HT1080 (cell line): ENCODE measurements at regions not wholly inside any gene's neighbourhood (a gene's known extent, or its start where the extent isn't known, plus 50 kb on each side); places are given as distances from the start of the nearest gene placed in this dataset.
"Not testable (repeated sequence)": the region's sequence is repeated elsewhere in the genome, so short reads cannot be mapped to it uniquely, and the experiment has no call there.

Experiments used
- DNase-seq: peaks from one replicate; pipeline ENCODE4 v3.0.0-alpha.2; 2015; ENCODE audit warnings: low read depth

DNA sequence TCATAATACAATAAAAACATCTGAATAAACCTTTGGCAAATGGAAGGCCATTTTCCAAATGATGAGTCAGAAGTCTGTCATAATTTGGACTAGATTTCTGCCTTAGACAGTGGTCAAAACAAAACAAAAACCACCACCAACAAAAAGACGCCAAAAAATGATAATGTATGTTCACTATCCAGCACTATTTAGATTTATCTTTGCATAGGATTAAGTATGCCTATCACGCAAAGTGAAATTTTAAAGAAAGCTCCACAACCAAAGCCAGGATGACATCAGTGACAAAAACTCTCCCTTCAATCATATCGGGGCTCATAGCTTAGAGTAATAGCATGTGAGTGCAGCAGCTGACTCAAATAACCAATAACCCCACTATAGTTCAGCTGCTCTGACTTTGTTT is 201.9 kb downstream of the MOXD1 start:
- DNase-seq = peak; percentile 40

DNA sequence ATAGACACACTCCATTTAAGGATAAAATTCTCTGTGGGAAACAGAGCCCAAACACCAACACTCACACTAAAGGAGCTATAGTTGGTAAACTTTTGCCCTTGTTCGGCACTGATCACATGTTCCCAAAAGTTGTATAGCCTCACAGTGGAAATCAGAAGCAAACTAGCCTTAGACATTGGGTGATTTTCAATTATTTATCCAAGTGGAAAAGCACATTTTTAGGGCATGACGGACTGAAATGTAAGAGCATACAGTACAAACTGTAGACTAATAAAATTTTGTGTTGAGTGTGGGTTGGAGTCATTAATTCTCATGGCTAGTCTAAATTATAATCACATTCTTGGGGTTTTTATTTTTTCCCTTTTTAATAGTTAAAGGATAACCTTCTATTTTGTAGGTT is 202.4 kb downstream of the MOXD1 start:
- DNase-seq = no peak

DNA sequence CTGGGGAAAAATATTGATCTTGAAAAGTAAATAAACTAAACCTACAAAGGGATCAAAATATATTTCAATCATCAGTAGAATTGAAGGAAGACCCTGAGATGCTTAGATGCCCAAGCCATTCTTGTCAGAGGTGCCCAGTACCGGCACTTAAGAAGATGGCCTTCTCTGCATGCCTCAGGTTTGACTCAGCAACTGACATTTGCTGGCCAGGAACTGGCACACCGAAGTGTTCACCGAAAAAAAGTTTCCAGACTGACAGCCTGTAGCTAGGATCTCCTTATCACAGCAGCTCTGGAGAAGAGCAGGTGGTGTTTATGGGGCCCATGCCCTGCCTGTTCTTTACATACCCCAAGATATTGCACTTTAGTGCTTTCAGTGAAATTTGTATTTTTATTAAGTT is 203.2 kb downstream of the MOXD1 start:
- DNase-seq = peak; percentile 64

DNA sequence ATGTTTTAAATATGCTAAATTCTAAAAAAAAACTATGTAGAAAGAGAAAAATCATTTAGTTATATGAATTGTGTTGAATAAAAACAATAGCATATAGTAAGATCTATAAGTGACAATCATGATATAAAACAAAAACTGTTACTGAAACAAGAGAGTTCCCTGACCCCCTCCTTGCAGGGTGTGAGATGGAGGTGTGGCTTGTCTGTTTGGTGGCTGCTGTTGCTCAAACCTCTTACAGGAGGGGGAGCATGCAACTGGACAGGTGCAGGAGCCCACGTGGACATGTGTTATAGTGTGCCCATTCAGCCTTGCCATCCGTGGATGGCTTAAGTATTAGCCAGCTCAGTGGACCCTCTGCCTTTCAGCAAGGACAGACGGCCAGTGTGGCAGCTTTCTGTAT is 206.7 kb downstream of the MOXD1 start:
- no peak for DNase-seq

DNA sequence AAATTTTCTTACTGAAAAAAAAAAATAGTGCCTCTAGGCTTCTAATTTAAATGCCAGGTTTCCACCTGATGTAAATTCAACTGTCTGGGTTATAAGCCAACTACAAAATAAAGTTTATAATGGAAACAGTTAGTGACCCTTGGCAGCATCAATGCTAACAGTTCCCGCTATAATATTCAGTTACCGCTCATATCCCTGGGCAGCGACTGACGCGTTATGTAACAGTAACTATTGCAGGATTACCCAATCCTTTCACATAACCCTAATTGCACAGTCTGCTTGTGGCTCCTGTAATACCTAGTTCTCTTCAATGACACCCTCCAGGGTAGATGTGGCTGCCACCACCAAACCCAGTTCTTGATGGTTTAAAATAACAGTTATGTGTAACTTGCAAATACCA is 208.6 kb downstream of the MOXD1 start:
- no peak for DNase-seq

DNA sequence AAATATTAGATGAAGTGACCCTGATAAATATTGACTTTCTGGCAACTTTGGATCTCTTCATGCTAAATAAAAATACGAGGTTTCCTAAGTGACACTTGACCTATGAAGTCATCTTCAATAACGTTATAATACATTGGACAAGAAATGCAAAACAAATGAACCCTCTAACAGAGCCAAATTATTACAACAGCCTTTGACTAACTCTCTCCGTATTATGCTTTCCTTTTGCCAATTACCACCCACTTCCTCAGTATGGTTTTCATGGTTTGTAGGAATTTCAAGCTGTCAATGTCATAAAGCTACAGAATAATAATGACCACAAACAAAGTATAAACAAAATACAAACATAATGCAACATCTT is 210.5 kb downstream of the MOXD1 start:
- DNase-seq = peak; percentile 35

DNA sequence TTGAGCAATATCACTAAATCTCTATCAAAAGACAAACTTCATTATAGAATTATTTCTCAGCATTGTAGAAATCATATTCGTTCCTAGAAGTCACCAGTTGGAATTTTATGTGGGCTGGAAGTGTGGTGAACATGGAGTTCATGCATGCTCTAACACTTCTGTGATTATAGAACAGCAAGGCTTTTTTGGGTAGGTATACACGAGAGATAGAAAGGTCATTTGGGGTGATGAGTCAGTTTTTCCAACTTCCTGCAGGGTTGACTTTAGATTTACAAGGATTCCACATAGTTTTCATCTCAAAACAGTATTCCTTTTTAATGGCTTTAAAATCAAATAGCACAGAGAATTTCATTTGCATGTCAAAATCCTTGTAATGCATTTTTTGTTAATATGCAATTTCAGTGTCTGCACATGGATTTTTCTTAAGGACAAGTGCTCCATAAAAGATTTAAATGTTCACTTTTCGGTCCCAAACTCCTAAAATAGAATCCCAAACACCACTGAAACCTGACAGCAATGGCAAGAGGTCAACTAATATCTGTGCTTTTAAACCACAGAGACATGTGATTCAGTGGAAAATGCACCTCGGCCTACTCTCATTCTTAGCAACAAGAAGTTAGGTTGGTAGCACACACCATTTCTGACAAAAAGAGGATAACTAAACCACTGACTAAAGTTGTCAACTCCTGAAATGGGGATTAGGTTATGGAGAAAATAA is 211.0 kb downstream of the MOXD1 start:
- peak; percentile 63 for DNase-seq

DNA sequence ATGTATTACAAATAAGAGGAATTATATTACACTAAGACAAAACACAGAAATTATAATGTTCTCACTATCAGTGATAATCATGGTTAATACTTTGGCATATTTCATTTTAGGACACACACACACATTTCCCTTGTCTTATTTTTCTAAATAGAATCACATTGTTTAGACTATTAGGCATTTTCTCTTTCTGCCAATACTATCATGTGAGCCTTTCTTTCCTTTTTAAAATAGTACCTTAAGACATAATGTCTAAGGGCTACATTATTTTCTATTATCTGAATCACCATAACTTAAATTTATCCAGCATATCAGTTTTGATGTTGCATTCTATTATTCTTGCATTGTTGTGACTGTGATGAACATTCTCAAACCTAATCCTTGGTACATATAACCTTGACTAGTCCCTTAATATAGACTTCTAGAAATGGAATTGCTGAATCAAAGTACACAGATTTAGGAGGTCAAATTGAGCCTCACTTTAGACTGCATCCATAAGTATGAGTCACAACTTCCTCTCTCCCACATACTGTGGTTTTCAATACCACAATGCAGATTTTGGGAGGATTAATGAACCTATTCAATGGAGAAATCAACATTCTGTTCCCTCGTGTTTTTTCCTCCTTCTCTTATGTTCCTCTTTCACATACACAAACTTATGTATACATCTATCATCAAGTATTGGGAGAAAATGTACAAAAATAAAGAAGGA is 212.6 kb downstream of the MOXD1 start:
- peak; percentile 80 for DNase-seq

DNA sequence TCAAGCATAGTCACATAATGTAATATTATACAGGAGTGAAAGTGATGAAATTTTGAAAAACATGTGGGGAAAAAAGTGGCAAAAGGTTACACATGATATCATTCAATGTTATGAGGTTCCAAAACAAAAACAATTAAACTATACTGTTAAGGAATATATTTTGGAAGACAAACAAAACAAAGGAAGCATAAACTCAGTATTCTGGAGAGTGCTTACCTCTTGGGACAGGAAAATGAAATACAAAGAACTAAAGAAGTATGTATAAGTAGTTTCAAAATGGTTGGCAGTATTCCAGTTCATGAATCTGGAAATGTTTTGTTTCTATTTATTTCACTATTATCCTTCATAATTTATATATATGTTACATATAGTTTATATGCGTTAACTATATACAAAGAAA is 213.5 kb downstream of the MOXD1 start:
- DNase-seq = no peak

DNA sequence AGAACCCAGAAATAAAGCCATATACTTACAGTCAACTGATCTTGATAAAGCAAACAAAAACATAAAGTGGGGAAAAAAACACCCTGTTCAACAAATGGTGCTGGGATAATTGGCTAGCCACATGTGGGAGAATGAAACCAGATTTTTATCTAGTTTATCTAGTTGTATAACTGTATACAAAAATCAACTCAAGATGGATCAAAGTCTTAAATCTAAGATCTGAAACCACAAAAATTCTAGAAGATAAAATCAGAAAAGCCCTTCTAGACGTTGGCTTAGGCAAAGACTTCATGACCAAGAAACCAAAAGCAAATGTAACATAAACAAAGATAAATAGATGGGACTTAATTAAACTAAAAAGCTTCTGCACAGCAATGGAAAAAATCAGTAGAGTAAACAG is 216.3 kb downstream of the MOXD1 start:
- not testable (repeated sequence) for DNase-seq

DNA sequence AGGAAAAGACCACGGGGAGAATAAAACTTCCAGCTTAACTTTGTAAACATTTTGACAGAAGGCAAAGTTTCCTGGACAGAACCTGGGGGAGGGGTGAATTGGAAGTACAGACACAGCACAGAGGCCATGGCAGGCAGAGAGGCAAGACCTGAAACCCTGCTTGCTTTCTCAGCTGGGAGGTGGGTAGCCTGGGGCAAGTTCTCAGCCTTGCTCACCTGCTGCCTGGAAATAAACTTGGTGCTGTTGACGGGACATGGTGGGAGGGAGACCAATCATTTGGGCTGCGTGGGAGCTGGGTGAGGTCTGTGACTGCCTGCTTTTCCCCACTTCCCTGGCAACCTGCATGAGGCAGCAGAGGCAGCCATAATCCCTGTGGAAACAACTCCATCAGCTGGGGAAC is 221.3 kb downstream of the MOXD1 start:
- no peak for DNase-seq

DNA sequence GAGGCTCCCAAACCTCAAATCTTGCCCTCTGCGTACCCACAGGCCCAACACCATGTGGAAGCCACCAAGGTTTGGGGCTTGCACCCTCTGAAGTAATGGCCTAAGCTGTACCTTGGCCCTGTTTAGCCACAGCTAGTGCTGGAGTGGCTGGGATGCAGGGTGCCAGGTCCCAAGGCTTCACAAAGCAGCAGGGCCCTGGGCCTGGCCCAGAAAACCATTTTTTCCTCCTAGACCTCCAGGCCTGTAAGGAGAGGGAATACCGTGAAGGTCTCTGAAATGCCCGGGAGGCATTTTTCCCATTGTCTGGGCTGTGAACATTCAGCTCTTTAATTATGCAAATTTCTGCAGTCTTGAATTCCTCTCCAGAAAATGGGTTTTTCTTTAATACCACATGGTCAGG is 223.7 kb upstream of the CCN2 start:
- no peak for DNase-seq

DNA sequence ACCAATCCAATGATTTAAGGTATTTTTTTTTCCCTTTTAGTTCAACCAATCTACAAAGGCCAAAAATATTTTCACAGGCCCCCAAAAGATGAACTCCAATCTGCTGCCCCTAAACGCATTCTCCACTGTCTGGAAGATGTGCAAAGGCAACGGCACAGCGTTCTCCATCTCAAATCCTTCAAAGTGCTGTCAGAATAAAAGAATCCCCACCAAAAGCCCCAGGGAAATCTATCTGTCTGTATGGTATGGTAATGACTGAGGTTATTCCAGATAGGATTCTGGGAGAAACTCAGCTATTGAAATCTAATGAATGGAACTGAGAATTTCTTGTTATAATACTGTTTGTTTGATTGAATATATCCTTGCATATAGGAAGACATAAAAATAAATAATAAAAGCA is 217.8 kb upstream of the CCN2 start:
- DNase-seq = no peak

DNA sequence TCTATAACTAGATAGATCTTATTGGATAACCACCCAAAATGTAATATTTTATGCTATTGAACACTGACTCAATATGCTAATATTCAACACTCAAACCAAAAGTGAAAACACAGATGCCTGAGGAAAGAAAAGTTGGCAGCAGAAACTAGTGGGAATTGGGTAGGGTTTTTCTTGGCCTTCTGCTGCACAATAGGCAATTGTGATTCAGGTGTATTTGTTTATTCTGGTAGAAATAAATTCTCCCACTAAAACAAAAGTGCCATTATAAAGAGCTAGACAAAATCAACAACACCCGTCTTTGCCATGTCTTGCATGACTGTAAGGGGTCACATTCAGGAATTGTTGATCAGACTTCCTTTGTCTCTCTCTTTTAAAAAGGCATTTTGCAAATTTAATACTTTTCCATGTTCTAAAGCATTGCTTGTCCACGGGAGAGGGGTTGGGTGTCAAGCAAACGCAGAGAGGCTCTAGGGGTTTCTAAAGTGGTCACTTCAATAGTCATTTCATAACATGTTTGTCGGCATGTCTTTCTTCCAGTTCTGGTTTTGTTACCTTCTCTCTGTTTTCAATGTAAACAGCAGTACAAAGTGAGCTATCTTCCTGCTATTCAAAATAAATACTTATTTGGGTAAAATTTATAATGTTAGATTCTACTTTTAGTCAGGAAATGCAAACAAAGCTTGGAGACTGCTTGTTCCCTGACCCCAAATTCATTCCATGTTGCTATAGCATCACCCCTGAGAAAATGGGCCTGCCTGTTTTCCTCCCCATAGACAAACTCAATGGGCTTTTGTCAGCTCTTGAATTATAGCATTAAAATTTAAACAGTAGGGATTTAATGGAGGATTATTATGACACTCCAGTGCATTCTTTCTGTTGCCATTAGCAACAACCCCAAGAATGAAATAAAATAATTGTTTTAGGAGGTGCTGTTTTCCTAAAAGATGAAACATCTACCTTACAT is 217.0 kb upstream of the CCN2 start:
- DNase-seq = peak; percentile 15

DNA sequence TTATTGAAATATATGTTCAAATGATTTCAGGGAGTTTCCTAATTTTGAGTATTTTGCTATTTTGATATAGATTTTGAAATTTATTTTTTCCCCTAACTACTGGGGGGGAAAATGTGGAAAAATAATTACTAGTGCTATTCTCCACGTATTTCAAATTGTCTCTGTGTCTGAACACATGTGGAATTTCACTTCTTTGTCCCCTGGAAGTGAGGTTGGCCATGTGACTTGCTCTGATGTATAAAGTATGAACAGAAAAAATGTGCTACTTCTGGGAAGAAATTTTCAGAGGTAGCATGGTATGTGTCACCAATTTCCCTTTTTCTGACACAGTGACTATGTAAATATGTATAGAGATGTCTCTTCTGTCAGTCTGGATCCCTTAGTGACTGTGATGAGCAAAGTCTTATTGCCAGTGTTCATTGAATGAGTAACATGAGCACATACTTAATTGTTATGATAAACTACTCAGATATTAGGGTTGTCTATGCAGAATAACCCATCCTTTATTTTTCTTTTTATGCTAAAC is 215.4 kb upstream of the CCN2 start:
- no peak for DNase-seq

DNA sequence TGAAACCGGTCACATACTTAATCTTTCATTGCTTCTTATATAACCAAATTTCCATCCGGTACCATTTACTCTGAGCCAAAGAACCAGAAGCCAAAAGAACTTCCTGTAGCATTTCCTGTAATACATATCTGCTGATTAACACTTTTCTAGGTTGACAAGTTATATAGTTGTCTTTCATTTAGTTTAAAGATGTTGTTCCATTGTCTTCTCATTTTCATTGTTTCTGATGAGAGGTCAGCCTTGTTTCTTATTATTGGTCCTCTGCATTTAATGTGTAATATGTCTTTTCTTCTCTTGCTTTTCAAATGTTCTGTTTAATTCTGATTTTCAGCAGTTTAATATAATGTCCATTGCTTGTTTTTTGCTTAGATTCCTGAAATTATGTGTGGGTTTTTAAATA is 214.5 kb upstream of the CCN2 start:
- DNase-seq = no peak

DNA sequence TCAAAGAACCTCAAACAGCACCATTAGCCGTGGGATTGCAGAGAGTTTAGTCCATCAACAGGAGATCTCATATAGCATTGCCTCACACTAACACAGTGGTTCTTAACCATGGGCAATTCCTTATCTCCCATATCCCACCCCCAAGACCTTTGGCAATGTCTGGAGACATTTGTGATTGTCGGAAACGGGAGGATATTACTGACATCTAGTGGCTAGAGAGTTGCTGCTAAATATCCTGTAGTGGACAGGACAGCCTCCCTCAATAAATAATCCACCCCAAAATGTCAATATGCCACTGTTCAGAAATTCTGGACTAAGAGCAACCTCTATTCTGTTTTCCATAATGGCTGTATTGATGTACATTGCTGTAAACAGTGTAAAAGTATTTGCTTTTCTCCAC is 210.1 kb upstream of the CCN2 start:
- DNase-seq = peak; percentile 64

DNA sequence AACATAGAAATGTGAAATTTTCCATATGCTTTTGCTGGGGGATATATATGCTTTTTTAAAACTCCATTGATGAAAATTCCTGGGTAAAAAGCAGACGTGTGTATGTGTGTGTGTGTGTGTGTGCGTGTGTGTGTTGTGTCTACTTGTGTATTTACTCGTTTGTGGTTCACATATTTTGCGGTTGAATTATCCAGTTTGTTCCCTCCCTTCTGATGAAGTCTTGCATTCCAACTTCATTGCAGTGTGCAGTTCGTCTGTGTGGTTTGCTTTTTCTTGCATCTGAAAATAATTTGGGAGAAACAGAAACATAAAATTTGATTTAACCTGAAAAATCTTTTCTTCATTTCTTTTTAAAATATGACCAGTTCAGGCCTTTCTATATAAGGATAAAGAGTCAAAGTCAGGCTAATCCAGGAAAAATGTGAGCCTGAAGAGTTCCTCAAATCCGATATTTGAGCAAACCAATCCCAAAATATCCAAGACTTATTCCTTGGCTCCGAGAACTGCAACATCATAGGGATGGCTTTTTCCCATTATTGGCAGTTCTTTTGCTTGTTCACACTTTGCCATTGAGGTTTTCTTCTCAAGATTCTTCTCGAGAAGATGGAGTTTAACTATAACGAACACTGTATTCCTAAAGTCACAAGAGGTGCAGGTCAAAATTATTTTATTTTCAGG is 202.2 kb upstream of the CCN2 start:
- no peak for DNase-seq

DNA sequence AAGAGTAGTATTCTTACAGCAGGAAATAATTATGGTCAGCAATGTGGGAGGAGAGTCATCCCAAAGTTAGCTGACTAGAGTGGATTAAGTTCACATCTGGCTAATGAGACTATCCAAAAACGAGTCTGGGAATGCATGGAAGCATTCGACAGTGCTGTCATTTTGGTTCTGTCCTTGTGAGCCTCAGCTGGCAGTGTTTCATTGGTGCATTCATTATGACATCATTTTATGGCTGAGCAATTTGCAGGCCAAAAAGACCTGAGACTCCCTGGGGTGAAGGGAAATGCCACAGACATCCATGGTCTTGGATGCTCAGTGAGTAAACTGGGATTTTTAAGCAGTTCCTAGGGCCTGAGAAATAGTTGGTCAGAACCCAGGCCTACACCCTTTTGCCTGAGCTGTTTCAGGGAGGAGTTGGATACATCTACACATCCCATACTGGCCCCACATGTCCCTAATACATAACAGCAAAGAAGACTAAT is 196.4 kb upstream of the CCN2 start:
- peak; percentile 66 for DNase-seq

DNA sequence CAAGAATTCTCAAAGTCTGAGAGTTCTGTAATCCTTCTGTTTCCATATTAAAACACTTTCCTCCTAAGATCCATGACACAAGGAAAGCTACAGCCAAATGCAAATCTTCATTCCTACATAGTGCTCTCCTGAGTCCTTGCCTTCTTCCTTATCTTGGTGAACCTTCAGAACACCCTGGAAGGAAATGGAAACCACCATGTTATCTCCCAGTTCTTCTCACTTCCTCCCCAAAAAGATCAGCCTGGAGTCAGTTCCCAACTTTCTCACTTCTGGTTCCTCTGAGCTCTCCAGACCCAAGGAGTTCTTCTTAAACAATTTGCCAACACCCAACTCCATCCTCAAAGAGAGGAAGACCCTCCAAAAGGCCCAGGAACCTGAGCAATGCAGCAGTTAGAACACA is 193.3 kb upstream of the CCN2 start:
- DNase-seq = no peak

DNA sequence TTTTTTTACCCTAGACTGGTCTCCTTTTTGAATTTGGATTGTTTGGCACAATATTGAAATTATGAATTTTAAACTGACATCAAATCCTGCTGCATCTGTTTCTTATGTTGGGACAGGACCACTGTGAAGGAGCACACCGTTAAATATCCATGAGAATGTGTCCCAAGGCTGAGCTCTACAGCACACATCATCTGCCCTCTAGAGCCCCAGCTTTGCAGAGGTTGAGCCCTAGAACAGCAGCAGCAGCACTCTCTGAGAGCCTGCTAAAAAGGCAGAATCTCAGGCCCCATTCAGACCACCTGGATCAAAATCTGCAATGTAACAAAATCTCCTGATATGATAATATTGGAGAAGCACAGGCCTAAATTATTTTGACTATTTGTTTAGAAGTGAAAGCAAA is 192.1 kb upstream of the CCN2 start:
- DNase-seq = no peak
